ENCODE measurements at regions not wholly inside any gene's neighbourhood (a gene's known extent, or its start where the extent isn't known, plus 50 kb on each side); places are given as distances from the start of the nearest gene placed in this dataset.

DNA sequence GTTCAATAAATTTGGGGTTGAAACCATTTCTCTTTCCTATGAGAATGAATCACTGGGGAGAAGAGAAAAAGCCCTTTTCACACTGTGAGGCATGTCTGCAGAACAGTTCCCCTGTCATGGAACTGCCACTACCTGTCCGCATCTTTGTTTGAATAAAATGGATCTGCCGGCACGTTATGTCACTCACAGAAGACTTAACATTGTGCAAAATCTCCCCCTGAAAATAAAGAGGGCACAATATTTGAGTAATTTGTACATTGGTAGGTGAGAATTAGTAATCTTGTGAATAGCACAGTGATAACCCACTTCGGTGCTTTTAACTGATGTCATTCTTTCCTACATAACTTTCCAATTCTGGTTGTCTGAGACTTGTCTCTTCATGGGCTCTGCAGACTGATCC lies 804.0 kb downstream of the C6orf118 start:
- Histone ChIP-seq H3K9ac (no peak overlapping the region), H3K79me2 (ENCODE audit: insufficient read depth, low read depth) (no peaks in the 10 kb centered on the region), H3K4me1 (ENCODE audit: low read depth, poor library complexity, severe bottlenecking) (no peaks in the 10 kb centered on the region), H3K27me3 (ENCODE audit: insufficient read depth, low read depth) (no peaks in the 10 kb centered on the region), H3K4me2 (no peak overlapping the region), H3K27ac (no peak overlapping the region), H3K4me3 (IDR thresholded peaks at IDR 0.05; ENCODE audit: insufficient read depth, low read depth, low read length) (no peak overlapping the region), H4K20me1 (ENCODE audit: insufficient read depth) (no peaks in the 10 kb centered on the region), H2AFZ (ENCODE audit: low read depth) (no peak overlapping the region), H3K36me3 (ENCODE audit: insufficient read depth) (no peaks in the 10 kb centered on the region)
- TF ChIP-seq, protein P1, sequence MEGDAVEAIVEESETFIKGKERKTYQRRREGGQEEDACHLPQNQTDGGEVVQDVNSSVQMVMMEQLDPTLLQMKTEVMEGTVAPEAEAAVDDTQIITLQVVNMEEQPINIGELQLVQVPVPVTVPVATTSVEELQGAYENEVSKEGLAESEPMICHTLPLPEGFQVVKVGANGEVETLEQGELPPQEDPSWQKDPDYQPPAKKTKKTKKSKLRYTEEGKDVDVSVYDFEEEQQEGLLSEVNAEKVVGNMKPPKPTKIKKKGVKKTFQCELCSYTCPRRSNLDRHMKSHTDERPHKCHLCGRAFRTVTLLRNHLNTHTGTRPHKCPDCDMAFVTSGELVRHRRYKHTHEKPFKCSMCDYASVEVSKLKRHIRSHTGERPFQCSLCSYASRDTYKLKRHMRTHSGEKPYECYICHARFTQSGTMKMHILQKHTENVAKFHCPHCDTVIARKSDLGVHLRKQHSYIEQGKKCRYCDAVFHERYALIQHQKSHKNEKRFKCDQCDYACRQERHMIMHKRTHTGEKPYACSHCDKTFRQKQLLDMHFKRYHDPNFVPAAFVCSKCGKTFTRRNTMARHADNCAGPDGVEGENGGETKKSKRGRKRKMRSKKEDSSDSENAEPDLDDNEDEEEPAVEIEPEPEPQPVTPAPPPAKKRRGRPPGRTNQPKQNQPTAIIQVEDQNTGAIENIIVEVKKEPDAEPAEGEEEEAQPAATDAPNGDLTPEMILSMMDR (conservative IDR thresholded peaks at IDR 0.05; ENCODE audit: low read depth, low read length): no peak

DNA sequence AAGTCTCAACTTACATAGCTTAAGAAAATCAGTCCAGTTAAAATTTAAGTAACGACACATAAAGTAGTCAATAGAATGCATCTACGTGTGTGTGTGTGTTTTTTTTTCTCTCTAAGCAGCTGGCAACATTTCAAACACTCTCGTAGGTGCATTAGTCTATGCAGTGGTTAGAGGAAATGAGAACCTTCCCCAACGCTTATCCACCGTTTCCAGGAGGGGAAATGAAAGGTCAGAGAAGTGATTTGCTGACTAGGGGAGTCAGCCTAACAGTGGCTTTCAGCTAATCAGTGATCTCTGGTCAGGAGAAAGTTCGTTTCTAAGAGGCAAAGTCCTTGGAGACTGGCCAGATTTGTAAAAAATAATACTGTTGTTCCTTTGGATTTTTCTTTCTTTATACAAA lies 806.6 kb downstream of the C6orf118 start:
- no peak overlapping the region for H3K4me2 ChIP-seq
- no peaks in the 10 kb centered on the region for H4K20me1 ChIP-seq (ENCODE audit: insufficient read depth)
- H3K27ac ChIP-seq: no peak overlapping the region
- H3K9ac ChIP-seq: no peak overlapping the region
- TF ChIP-seq, protein P1 (conservative IDR thresholded peaks at IDR 0.05; ENCODE audit: low read depth, low read length): no peak
- no peaks in the 10 kb centered on the region for H3K79me2 ChIP-seq (ENCODE audit: insufficient read depth, low read depth)
- H3K4me3 ChIP-seq (IDR thresholded peaks at IDR 0.05; ENCODE audit: insufficient read depth, low read depth, low read length): no peak overlapping the region
- no peak overlapping the region for H2AFZ ChIP-seq (ENCODE audit: low read depth)
- H3K36me3 ChIP-seq (ENCODE audit: insufficient read depth): no peaks in the 10 kb centered on the region
- H3K4me1 ChIP-seq (ENCODE audit: low read depth, poor library complexity, severe bottlenecking): no peaks in the 10 kb centered on the region
- no peaks in the 10 kb centered on the region for H3K27me3 ChIP-seq (ENCODE audit: insufficient read depth, low read depth)

DNA sequence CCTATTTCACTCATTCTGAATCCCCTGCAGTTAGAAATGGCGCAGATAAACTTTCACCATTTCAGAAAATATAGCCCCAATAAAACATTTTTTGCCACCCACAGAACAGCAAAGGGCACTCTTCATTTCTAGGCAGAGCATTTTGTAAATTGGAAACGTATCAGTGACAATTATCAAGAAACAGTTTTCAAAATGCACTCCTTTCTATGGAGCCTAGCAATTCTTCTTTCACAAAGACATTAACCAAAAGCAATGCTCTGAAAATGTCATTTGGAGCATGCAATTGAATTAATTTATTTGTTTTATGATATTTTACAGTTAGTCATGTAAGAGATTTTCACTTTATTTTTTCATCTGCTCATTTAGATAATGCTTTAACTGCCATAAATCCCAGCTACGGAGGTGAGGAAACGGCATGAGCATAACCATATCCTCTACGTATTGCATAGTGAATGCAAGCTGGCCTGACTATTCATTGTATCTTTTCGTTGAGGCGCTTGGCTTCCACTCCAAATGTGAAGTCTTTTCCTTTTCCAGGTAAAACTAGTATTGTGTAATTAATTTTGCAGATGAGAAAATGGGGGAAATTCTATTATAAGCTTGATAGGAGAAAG lies 813.4 kb downstream of the C6orf118 start:
- H4K20me1 ChIP-seq (ENCODE audit: insufficient read depth): no peaks in the 10 kb centered on the region
- H2AFZ ChIP-seq (ENCODE audit: low read depth): no peak overlapping the region
- no peaks in the 10 kb centered on the region for H3K27me3 ChIP-seq (ENCODE audit: insufficient read depth, low read depth)
- H3K36me3 ChIP-seq (ENCODE audit: insufficient read depth): no peaks in the 10 kb centered on the region
- H3K4me2 ChIP-seq: no peak overlapping the region
- no peaks in the 10 kb centered on the region for H3K4me1 ChIP-seq (ENCODE audit: low read depth, poor library complexity, severe bottlenecking)
- H3K79me2 ChIP-seq (ENCODE audit: insufficient read depth, low read depth): no peaks in the 10 kb centered on the region
- TF ChIP-seq, protein P1 (conservative IDR thresholded peaks at IDR 0.05; ENCODE audit: low read depth, low read length): no peak
- no peak overlapping the region for H3K4me3 ChIP-seq (IDR thresholded peaks at IDR 0.05; ENCODE audit: insufficient read depth, low read depth, low read length)
- H3K9ac ChIP-seq: no peak overlapping the region
- no peak overlapping the region for H3K27ac ChIP-seq

DNA sequence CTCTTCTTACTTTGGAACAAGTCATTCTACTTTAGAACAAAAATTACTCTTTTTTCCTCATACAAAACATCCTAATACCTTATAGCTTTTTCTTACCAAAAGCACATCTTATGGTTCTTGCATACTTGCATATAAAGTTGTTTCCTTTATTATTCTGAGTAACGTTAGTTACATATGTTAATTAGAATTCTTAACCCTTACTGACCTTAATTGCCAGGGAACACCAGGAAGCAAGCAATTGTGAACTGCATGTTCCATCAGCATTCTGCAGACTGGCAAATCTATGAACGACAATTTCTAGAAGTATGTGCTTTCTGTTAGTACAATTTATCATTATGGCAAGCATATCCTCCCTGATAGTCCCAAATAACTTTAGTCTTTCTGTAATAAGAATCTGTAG lies 831.0 kb downstream of the C6orf118 start:
- Histone ChIP-seq H3K4me3 (IDR thresholded peaks at IDR 0.05; ENCODE audit: insufficient read depth, low read depth, low read length) (no peak overlapping the region), H3K36me3 (ENCODE audit: insufficient read depth) (no peaks in the 10 kb centered on the region), H3K27ac (no peak overlapping the region), H3K4me2 (no peak overlapping the region), H3K79me2 (ENCODE audit: insufficient read depth, low read depth) (no peaks in the 10 kb centered on the region), H4K20me1 (ENCODE audit: insufficient read depth) (no peaks in the 10 kb centered on the region), H3K9ac (no peak overlapping the region), H2AFZ (ENCODE audit: low read depth) (no peak overlapping the region), H3K4me1 (ENCODE audit: low read depth, poor library complexity, severe bottlenecking) (no peaks in the 10 kb centered on the region), H3K27me3 (ENCODE audit: insufficient read depth, low read depth) (no peaks in the 10 kb centered on the region)
- TF ChIP-seq, protein P1 (conservative IDR thresholded peaks at IDR 0.05; ENCODE audit: low read depth, low read length): no peak
